WTC11 (cell line): ENCODE measurements at regions not wholly inside any gene's neighbourhood (a gene's known extent, or its start where the extent isn't known, plus 50 kb on each side); places are given as distances from the start of the nearest gene placed in this dataset.

Experiments used
- ATAC-seq: fragments of 200-7000 bp; cut with Tn5 transposase; 2 replicates; pipeline ENCODE4 v1.10.0; 2021; ENCODE audit warnings: mild to moderate bottlenecking, moderate library complexity
- CTCF ChIA-PET: fragments of 300-600 bp; sonication (Branson Sonifier 250); formaldehyde crosslinking; loops from one replicate; lab custom pipeline; 2021; ENCODE audit warnings: antibody characterized with exemption; lab: Charles Lee
- POLR2A ChIA-PET: fragments of 350-600 bp; sonication (Branson Sonifier 250); formaldehyde crosslinking; loops from one replicate; lab custom pipeline; 2021; ENCODE audit warnings: antibody characterized with exemption; lab: Charles Lee
- DNase-seq: peaks from one replicate; pipeline ENCODE4 v3.0.0; 2021; ENCODE audit warnings: low spot score
- H3K27ac Mint-ChIP-seq: 2 replicates; pipeline ENCODE4 v1.8.0; 2021; ENCODE audit warnings: mixed read lengths
- H3K27me3 Mint-ChIP-seq: 2 replicates; pipeline ENCODE4 v1.8.0; 2021; ENCODE audit warnings: low read depth, mild to moderate bottlenecking, moderate library complexity, mixed read lengths
- H3K36me3 Mint-ChIP-seq: 2 replicates; pipeline ENCODE4 v1.8.0; 2021; ENCODE audit warnings: mixed read lengths
- H3K4me1 Mint-ChIP-seq: 2 replicates; pipeline ENCODE4 v1.8.0; 2022; ENCODE audit warnings: mixed read lengths
- H3K4me3 Mint-ChIP-seq: 2 replicates; pipeline ENCODE4 v1.8.0; 2021; ENCODE audit warnings: mild to moderate bottlenecking, moderate library complexity, mixed read lengths
- H3K9me3 Mint-ChIP-seq: 2 replicates; pipeline ENCODE4 v1.8.0; 2021; ENCODE audit warnings: mixed read lengths
- CREB1 ChIP-seq: sonication (generic); formaldehyde crosslinking; IDR thresholded peaks from 2 replicates; pipeline ENCODE4 v1.8.0; 2023; ENCODE audit warnings: mild to moderate bottlenecking, missing genetic modification reagents
- EMX1 ChIP-seq: fragments of 250-450 bp; sonication (Bioruptor Pico); IDR thresholded peaks from 2 replicates; pipeline ENCODE4 v1.8.0; 2021; ENCODE audit warnings: mild to moderate bottlenecking
- ETV6 ChIP-seq: sonication (generic); formaldehyde crosslinking; IDR thresholded peaks from 2 replicates; pipeline ENCODE4 v1.8.1; 2022; ENCODE audit warnings: mild to moderate bottlenecking, missing genetic modification reagents
- GRHL2 ChIP-seq: fragments of 250-450 bp; sonication (Bioruptor Pico); IDR thresholded peaks from 2 replicates; pipeline ENCODE4 v1.8.0; 2022; ENCODE audit warnings: mild to moderate bottlenecking, moderate library complexity; ENCODE audit not compliant: insufficient replicate concordance, severe bottlenecking
- MYBL2 ChIP-seq: sonication (generic); formaldehyde crosslinking; IDR thresholded peaks from 2 replicates; pipeline ENCODE4 v1.8.1; 2023; ENCODE audit warnings: mild to moderate bottlenecking, moderate library complexity, missing genetic modification reagents
- NR3C1 ChIP-seq: sonication (generic); formaldehyde crosslinking; conservative IDR thresholded peaks from 2 replicates; pipeline ENCODE4 v1.8.1; 2023; ENCODE audit warnings: low read depth, mild to moderate bottlenecking, missing genetic modification reagents
- OVOL2 ChIP-seq: fragments of 250-450 bp; sonication (Bioruptor Pico); IDR thresholded peaks from 2 replicates; pipeline ENCODE4 v1.9.0; 2021; ENCODE audit warnings: mild to moderate bottlenecking, borderline replicate concordance
- TCF7 ChIP-seq: sonication (generic); formaldehyde crosslinking; IDR thresholded peaks from 2 replicates; pipeline ENCODE4 v1.8.0; 2022; ENCODE audit warnings: mild to moderate bottlenecking, low read depth, missing genetic modification reagents, moderate library complexity
- ZNF121 ChIP-seq: sonication (generic); formaldehyde crosslinking; IDR thresholded peaks from 2 replicates; pipeline ENCODE4 v1.8.0; 2023; ENCODE audit warnings: missing genetic modification reagents
- ZNF396 ChIP-seq: fragments of 250-450 bp; sonication (Bioruptor Pico); IDR thresholded peaks from 2 replicates; pipeline ENCODE4 v1.8.0; 2021; ENCODE audit warnings: mild to moderate bottlenecking, moderate library complexity, borderline replicate concordance
- TF ChIP-seq, protein P1 (sequence below): sonication (generic); formaldehyde crosslinking; IDR thresholded peaks from 2 replicates; pipeline ENCODE4 v1.8.0; 2023; ENCODE audit warnings: missing genetic modification reagents, mild to moderate bottlenecking, borderline replicate concordance
- TF ChIP-seq, protein P2 (sequence below): sonication (generic); formaldehyde crosslinking; IDR thresholded peaks from 2 replicates; pipeline ENCODE4 v1.8.1; 2023; ENCODE audit warnings: mild to moderate bottlenecking, missing genetic modification reagents, borderline replicate concordance
- TF ChIP-seq, protein P3 (sequence below): sonication (generic); formaldehyde crosslinking; IDR thresholded peaks from 2 replicates; pipeline ENCODE4 v1.8.1; 2022; ENCODE audit warnings: missing genetic modification reagents, borderline replicate concordance
- TF ChIP-seq, protein P4 (sequence below): sonication (generic); formaldehyde crosslinking; IDR thresholded peaks from 2 replicates; pipeline ENCODE4 v1.8.1; 2022; ENCODE audit warnings: low read depth, missing genetic modification reagents, borderline replicate concordance
- TF ChIP-seq, protein P5 (sequence below): sonication (generic); formaldehyde crosslinking; conservative IDR thresholded peaks from 2 replicates; pipeline ENCODE4 v1.8.1; 2022; ENCODE audit warnings: mild to moderate bottlenecking, missing genetic modification reagents

DNA sequence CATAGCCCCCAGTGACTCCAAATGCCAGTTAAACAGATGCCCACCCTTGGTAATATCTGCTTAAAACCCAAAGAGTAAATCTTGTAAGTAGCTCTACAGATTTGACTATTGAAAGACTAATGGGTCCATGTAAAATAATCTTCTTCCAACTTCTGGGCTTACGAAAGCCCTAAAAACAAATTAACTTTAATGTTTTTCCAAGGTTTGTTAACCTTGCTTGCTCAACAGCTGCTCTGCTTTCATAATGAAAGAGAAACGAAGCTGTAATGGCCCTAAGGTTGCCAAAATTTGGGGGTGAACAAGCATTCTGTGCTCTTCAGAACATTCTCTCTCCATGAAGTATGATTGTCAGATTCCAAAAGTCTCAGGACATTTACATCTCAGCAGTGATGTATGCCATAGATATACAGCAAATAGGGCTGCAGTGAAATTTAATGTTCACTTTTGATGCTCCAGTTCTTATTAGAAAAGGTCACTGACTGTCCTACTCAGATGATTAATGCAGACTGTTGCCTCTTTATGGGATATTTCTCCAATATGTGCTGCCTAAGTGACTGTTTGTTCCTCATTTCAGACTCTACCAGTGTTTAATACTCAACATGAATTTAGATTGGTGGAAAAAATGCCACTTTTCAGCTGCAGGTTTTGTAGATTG, 436.3 kb upstream of the CHST9 start (continued):
- TF ChIP-seq NR3C1 (CRISPR knock-in tag), result no peak

DNA sequence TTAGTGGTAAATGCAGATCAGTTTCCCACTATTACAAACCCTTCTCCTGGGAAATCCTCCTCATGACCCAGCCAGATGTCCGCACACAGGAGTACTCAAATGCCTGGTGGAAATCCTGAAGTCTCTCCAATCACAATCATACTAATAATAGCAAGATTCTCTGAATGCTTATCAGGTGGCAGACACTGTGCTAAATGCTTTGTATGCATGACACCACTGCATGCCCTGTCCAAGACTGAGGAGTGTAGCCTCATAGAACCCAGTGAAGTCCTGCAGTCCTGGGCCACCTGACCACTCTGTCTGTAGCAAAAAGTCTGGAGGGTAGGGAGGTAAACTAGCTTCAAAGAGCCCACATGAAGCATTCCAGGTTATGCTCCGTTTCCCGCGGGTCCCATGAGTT, 434.8 kb upstream of the CHST9 start:
- Mint-ChIP-seq H3K27me3 (no peaks in the 10 kb centered on the region), H3K27ac (no peak overlapping the region), H3K9me3 (no peaks in the 10 kb centered on the region; the same call in 1 of the 2 replicates), H3K4me3 (no peak overlapping the region), H3K4me1 (peaks cover 19% of the 10 kb centered on the region), H3K36me3 (no peaks in the 10 kb centered on the region)
- ChIA-PET CTCF (interaction anchor here (1.1 to 1.2 kb wide), 2 partner anchors 11 to 15 kb away, joined by 3 to 4 read pairs; no protein-coding TSS in a partner anchor), POLR2A (no interaction called here)
- ATAC-seq (no peak), DNase-seq (no peak)
- TF ChIP-seq MYBL2 (CRISPR knock-in tag) (no peak), GRHL2 (CRISPR knock-in tag) (no peak), OVOL2 (CRISPR knock-in tag) (no peak), ZNF121 (no peak), CREB1 (CRISPR knock-in tag) (no peak), TCF7 (no peak), EMX1 (CRISPR knock-in tag) (no peak), ZNF396 (no peak)
- TF ChIP-seq, protein P1, sequence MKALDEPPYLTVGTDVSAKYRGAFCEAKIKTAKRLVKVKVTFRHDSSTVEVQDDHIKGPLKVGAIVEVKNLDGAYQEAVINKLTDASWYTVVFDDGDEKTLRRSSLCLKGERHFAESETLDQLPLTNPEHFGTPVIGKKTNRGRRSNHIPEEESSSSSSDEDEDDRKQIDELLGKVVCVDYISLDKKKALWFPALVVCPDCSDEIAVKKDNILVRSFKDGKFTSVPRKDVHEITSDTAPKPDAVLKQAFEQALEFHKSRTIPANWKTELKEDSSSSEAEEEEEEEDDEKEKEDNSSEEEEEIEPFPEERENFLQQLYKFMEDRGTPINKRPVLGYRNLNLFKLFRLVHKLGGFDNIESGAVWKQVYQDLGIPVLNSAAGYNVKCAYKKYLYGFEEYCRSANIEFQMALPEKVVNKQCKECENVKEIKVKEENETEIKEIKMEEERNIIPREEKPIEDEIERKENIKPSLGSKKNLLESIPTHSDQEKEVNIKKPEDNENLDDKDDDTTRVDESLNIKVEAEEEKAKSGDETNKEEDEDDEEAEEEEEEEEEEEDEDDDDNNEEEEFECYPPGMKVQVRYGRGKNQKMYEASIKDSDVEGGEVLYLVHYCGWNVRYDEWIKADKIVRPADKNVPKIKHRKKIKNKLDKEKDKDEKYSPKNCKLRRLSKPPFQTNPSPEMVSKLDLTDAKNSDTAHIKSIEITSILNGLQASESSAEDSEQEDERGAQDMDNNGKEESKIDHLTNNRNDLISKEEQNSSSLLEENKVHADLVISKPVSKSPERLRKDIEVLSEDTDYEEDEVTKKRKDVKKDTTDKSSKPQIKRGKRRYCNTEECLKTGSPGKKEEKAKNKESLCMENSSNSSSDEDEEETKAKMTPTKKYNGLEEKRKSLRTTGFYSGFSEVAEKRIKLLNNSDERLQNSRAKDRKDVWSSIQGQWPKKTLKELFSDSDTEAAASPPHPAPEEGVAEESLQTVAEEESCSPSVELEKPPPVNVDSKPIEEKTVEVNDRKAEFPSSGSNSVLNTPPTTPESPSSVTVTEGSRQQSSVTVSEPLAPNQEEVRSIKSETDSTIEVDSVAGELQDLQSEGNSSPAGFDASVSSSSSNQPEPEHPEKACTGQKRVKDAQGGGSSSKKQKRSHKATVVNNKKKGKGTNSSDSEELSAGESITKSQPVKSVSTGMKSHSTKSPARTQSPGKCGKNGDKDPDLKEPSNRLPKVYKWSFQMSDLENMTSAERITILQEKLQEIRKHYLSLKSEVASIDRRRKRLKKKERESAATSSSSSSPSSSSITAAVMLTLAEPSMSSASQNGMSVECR (CRISPR knock-in tag), result no peak
- TF ChIP-seq, protein P2, sequence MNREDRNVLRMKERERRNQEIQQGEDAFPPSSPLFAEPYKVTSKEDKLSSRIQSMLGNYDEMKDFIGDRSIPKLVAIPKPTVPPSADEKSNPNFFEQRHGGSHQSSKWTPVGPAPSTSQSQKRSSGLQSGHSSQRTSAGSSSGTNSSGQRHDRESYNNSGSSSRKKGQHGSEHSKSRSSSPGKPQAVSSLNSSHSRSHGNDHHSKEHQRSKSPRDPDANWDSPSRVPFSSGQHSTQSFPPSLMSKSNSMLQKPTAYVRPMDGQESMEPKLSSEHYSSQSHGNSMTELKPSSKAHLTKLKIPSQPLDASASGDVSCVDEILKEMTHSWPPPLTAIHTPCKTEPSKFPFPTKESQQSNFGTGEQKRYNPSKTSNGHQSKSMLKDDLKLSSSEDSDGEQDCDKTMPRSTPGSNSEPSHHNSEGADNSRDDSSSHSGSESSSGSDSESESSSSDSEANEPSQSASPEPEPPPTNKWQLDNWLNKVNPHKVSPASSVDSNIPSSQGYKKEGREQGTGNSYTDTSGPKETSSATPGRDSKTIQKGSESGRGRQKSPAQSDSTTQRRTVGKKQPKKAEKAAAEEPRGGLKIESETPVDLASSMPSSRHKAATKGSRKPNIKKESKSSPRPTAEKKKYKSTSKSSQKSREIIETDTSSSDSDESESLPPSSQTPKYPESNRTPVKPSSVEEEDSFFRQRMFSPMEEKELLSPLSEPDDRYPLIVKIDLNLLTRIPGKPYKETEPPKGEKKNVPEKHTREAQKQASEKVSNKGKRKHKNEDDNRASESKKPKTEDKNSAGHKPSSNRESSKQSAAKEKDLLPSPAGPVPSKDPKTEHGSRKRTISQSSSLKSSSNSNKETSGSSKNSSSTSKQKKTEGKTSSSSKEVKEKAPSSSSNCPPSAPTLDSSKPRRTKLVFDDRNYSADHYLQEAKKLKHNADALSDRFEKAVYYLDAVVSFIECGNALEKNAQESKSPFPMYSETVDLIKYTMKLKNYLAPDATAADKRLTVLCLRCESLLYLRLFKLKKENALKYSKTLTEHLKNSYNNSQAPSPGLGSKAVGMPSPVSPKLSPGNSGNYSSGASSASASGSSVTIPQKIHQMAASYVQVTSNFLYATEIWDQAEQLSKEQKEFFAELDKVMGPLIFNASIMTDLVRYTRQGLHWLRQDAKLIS (CRISPR knock-in tag), result no peak

DNA sequence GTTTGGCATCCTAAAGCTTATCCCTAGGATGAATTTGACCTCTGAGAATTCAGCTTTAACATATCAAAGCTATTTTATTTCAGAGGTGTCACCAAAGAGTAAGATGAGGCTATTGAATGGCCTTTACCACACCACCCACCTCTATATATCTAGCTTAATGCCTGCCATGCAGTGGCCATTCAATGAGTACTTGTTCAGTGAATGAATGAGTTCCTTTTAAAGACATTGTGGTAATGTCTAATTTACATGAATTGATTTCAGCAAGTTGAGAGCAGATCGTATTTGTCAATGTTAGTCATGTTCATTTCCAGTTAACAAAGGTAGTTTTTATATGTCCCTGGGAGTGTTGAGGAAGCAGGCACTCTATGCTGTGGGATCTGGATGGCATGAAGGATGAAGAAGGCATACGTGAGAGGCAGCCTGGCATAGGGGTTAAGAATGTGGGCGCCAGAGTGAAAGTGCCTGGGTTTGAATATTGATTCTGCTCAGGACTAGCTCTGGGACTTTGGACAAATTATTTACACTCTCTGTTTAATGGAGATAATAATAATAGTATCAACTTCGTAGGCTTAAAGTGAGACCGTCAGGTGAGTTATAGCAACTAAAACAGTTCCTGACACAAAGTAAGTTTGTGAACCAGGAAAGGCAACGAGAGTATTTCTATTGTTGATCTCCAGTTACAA, 434.1 kb upstream of the CHST9 start:
- ChIA-PET POLR2A (no interaction called here), CTCF (interaction anchor here (1.1 to 1.2 kb wide), 2 partner anchors 10 to 14 kb away, joined by 3 to 4 read pairs; no protein-coding TSS in a partner anchor)
- H3K36me3 Mint-ChIP-seq, result no peaks in the 10 kb centered on the region
- no peaks in the 10 kb centered on the region; the same call in 1 of the 2 replicates for H3K9me3 Mint-ChIP-seq
- H3K27ac Mint-ChIP-seq, result no peak overlapping the region
- peaks cover 24% of the 10 kb centered on the region for H3K4me1 Mint-ChIP-seq
- no peaks in the 10 kb centered on the region for H3K27me3 Mint-ChIP-seq
- DNase-seq, result no peak
- no peak for ATAC-seq
- no peak overlapping the region for H3K4me3 Mint-ChIP-seq
- TF ChIP-seq, protein P3, sequence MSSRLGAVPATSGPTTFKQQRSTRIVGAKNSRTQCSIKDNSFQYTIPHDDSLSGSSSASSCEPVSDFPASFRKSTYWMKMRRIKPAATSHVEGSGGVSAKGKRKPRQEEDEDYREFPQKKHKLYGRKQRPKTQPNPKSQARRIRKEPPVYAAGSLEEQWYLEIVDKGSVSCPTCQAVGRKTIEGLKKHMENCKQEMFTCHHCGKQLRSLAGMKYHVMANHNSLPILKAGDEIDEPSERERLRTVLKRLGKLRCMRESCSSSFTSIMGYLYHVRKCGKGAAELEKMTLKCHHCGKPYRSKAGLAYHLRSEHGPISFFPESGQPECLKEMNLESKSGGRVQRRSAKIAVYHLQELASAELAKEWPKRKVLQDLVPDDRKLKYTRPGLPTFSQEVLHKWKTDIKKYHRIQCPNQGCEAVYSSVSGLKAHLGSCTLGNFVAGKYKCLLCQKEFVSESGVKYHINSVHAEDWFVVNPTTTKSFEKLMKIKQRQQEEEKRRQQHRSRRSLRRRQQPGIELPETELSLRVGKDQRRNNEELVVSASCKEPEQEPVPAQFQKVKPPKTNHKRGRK, result no peak
- TF ChIP-seq, protein P1 (CRISPR knock-in tag), result no peak
- TF ChIP-seq, protein P4, sequence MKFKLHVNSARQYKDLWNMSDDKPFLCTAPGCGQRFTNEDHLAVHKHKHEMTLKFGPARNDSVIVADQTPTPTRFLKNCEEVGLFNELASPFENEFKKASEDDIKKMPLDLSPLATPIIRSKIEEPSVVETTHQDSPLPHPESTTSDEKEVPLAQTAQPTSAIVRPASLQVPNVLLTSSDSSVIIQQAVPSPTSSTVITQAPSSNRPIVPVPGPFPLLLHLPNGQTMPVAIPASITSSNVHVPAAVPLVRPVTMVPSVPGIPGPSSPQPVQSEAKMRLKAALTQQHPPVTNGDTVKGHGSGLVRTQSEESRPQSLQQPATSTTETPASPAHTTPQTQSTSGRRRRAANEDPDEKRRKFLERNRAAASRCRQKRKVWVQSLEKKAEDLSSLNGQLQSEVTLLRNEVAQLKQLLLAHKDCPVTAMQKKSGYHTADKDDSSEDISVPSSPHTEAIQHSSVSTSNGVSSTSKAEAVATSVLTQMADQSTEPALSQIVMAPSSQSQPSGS (CRISPR knock-in tag), result no peak
- no peak for TF ChIP-seq ETV6 (CRISPR knock-in tag)
- TF ChIP-seq, protein P5, sequence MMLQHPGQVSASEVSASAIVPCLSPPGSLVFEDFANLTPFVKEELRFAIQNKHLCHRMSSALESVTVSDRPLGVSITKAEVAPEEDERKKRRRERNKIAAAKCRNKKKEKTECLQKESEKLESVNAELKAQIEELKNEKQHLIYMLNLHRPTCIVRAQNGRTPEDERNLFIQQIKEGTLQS (CRISPR knock-in tag), result no peak
